ENCODE measurements at regions not wholly inside any gene's neighbourhood (a gene's known extent, or its start where the extent isn't known, plus 50 kb on each side); places are given as distances from the start of the nearest gene placed in this dataset.

GRCh38 chr6:126167726-126168125, 172.2 kb upstream of the CENPW start:
- H3K4me1 ChIP-seq = no peaks in the 10 kb centered on the region
- TF ChIP-seq, protein P1, sequence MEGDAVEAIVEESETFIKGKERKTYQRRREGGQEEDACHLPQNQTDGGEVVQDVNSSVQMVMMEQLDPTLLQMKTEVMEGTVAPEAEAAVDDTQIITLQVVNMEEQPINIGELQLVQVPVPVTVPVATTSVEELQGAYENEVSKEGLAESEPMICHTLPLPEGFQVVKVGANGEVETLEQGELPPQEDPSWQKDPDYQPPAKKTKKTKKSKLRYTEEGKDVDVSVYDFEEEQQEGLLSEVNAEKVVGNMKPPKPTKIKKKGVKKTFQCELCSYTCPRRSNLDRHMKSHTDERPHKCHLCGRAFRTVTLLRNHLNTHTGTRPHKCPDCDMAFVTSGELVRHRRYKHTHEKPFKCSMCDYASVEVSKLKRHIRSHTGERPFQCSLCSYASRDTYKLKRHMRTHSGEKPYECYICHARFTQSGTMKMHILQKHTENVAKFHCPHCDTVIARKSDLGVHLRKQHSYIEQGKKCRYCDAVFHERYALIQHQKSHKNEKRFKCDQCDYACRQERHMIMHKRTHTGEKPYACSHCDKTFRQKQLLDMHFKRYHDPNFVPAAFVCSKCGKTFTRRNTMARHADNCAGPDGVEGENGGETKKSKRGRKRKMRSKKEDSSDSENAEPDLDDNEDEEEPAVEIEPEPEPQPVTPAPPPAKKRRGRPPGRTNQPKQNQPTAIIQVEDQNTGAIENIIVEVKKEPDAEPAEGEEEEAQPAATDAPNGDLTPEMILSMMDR (IDR thresholded peaks at IDR 0.05; ENCODE audit: borderline replicate concordance) = no peak

GRCh38 chr6:126170433-126170832, 169.5 kb upstream of the CENPW start:
- H3K4me1 ChIP-seq = no peaks in the 10 kb centered on the region
- H3K9me3 ChIP-seq (replicated peaks) = peaks cover 5% of the 10 kb centered on the region
- H3K36me3 ChIP-seq = peaks cover 15% of the 10 kb centered on the region
- no peak overlapping the region for H3K27ac ChIP-seq (replicated peaks)
- no peak overlapping the region for H3K4me3 ChIP-seq
- intact Hi-C loops (cut with micrococcal nuclease) = no loop called here
- peaks cover 4% of the 10 kb centered on the region for H3K27me3 ChIP-seq (ENCODE audit: low read depth)
- no peak for DNase-seq
- TF ChIP-seq, protein P1 (IDR thresholded peaks at IDR 0.05; ENCODE audit: borderline replicate concordance) = no peak

More at GRCh38 chr6:126167726-126168125, 172.2 kb upstream of the CENPW start:
- peaks cover 4% of the 10 kb centered on the region for H3K27me3 ChIP-seq (ENCODE audit: low read depth)
- intact Hi-C loops (cut with micrococcal nuclease) = no loop called here
- no peak for DNase-seq
- H3K36me3 ChIP-seq = peaks cover 20% of the 10 kb centered on the region
- no peak overlapping the region for H3K4me3 ChIP-seq
- H3K9me3 ChIP-seq (replicated peaks) = peaks cover 31% of the 10 kb centered on the region
- H3K27ac ChIP-seq (replicated peaks) = no peak overlapping the region

- Histone ChIP-seq H3K36me3 (peaks cover 9% of the 10 kb centered on the region), H3K9me3 (replicated peaks) (peaks cover 2% of the 10 kb centered on the region), H3K27ac (replicated peaks) (no peak overlapping the region), H3K4me1 (no peaks in the 10 kb centered on the region), H3K27me3 (ENCODE audit: low read depth) (peaks cover 4% of the 10 kb centered on the region), H3K4me3 (no peak overlapping the region)
- no peak for DNase-seq
- intact Hi-C loops (cut with micrococcal nuclease) = no loop called here
- TF ChIP-seq, protein P1 (IDR thresholded peaks at IDR 0.05; ENCODE audit: borderline replicate concordance) = peak; percentile 45
Observed at GRCh38 chr6:126170978-126171382, 168.9 kb upstream of the CENPW start.

DNA sequence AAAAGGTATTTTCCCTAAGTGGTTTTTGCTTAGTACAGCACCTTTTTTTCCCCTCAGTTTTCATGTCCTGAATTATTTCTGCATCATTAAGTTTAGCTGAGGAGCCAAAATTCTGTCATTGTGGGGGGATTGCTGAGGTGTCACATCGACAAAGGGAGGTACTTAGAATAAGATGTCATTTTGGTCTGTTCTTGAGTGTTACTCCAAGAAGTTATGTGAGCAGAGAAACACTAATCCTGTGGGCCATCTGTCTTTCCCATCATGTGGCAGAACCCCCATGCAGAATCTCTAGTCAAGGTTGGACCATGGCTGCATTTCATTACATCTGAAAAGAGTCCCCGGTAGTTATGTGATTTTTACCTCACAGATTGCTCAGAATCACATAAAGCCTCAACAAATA, 167.8 kb upstream of the CENPW start:
- DNase-seq = no peak
- intact Hi-C loops (cut with micrococcal nuclease) = no loop called here
- Histone ChIP-seq H3K27me3 (ENCODE audit: low read depth) (peaks cover 4% of the 10 kb centered on the region), H3K4me3 (no peak overlapping the region), H3K9me3 (replicated peaks) (no peaks in the 10 kb centered on the region), H3K4me1 (no peaks in the 10 kb centered on the region), H3K27ac (replicated peaks) (no peak overlapping the region), H3K36me3 (no peaks in the 10 kb centered on the region)
- TF ChIP-seq, protein P1 (IDR thresholded peaks at IDR 0.05; ENCODE audit: borderline replicate concordance) = no peak

DNA sequence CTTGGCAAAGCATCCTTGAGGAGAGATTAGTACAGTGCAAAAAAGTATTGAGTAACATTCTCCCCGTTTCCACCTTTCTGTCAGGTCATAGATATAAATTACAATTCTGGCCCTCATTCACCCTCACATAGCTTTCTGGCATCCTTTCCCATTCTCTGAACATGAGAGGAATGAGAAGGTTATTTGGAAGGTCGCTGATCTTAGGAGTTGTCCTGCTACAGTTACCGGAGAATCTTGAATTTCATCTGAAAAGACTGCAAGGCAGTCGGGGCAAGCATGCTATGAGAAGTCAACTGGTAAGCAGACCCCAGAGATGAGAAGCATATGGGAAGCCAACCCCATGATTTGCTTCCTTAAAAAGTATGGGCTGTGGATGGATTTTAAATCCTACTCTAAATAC, 166.7 kb upstream of the CENPW start:
- no peak overlapping the region for H3K27ac ChIP-seq (replicated peaks)
- H3K27me3 ChIP-seq (ENCODE audit: low read depth) = peaks cover 4% of the 10 kb centered on the region
- no peaks in the 10 kb centered on the region for H3K4me1 ChIP-seq
- H3K9me3 ChIP-seq (replicated peaks) = no peaks in the 10 kb centered on the region
- intact Hi-C loops (cut with micrococcal nuclease) = no loop called here
- no peak for DNase-seq
- TF ChIP-seq, protein P1 (IDR thresholded peaks at IDR 0.05; ENCODE audit: borderline replicate concordance) = no peak
- no peaks in the 10 kb centered on the region for H3K36me3 ChIP-seq
- no peak overlapping the region for H3K4me3 ChIP-seq

DNA sequence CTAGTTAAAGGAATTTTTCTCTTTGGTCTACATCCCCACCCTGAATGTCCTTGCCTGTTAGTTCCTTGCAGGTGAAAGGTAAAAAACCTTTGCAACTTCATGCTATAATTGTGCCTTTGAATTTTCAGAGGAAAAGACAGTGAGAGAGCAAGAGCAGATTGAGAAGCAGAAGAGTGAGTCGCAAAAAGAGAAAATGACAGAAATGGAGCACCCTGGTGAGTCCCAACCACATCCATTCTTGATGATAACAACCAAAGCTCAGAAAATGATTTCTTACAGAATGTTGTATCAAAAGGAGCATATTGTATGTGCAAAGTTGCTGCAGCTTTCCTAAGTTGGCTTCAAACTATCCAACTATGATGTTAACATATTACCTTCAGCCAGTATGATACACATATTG, 165.2 kb upstream of the CENPW start:
- Histone ChIP-seq H3K4me3 (no peak overlapping the region), H3K36me3 (no peaks in the 10 kb centered on the region), H3K27me3 (ENCODE audit: low read depth) (peaks cover 4% of the 10 kb centered on the region), H3K4me1 (no peaks in the 10 kb centered on the region), H3K27ac (replicated peaks) (no peak overlapping the region), H3K9me3 (replicated peaks) (no peaks in the 10 kb centered on the region)
- intact Hi-C loops (cut with micrococcal nuclease) = no loop called here
- no peak for DNase-seq
- TF ChIP-seq, protein P1 (IDR thresholded peaks at IDR 0.05; ENCODE audit: borderline replicate concordance) = no peak

Data from left ventricle myocardium inferior (tissue), 1 donor.